Left lung (tissue), 4 donors: ENCODE measurements at regions not wholly inside any gene's neighbourhood (a gene's known extent, or its start where the extent isn't known, plus 50 kb on each side); places are given as distances from the start of the nearest gene placed in this dataset.

ENCODE experiments used
- ATAC-seq: fragments of 200-7000 bp; cut with Tn5 transposase; one replicate; pipeline ENCODE4 v1.9.1; 2020; ENCODE audit warnings: moderate library complexity
- DNase-seq, 4 donors: peaks; one replicate each; pipeline ENCODE4 v3.0.0-alpha.2; 2013 to 2020
- H3K27ac ChIP-seq, 2 donors: fragments of 200-600 bp; sonication (generic) in 1 of 2; one replicate each; pipeline versions ENCODE4 v1.5.0 to v1.8.0; 2020 to 2021
- H3K27me3 ChIP-seq, 2 donors: fragments of 200-600 bp; sonication (generic) in 1 of 2; one replicate each; pipeline versions ENCODE4 v1.5.0 to v1.8.0; 2020 to 2021
- H3K36me3 ChIP-seq, 2 donors: fragments of 200-600 bp; sonication (generic) in 1 of 2; one replicate each; pipeline versions ENCODE4 v1.5.0 to v1.8.0; 2020 to 2021
- H3K4me1 ChIP-seq, 2 donors: fragments of 200-600 bp; one replicate each; pipeline ENCODE4 v1.8.0; 2021
- H3K4me3 ChIP-seq, 2 donors: fragments of 200-600 bp; sonication (generic) in 1 of 2; one replicate each; pipeline versions ENCODE4 v1.5.0 to v1.8.0; 2020 to 2021; ENCODE audit warnings: mild to moderate bottlenecking in 1 of 2
- H3K9me3 ChIP-seq, 2 donors: fragments of 200-600 bp; sonication (generic) in 1 of 2; one replicate each; pipeline versions ENCODE4 v1.5.0 to v1.8.0; 2020 to 2021
- CTCF ChIP-seq, 2 donors: fragments of 200-600 bp; sonication (generic) in 1 of 2; IDR thresholded peaks; one replicate each; pipeline versions ENCODE4 v1.5.0 to v1.8.0; 2021; ENCODE audit warnings: antibody characterized with exemption in 2 of 2
- intact Hi-C, 2 donors: fragments of 100-400 bp; cut with DNase I; formaldehyde crosslinking; loops; one replicate each; pipeline versions ENCODE4 v1.11.2 to v1.14.2; 2022
- donor health status: DM: no; HTN: yes; CAD: no.
- donor health status: DM: no; HTN: no; CAD: no.

GRCh38 chr6:95784869-95785268, 207.5 kb downstream of the MANEA start:
- Histone ChIP-seq H3K36me3 (no peaks in the 10 kb centered on the region), H3K4me3 (no peak overlapping the region), H3K4me1 (no peaks in the 10 kb centered on the region), H3K27me3 (no peaks in the 10 kb centered on the region), H3K9me3 (no peaks in the 10 kb centered on the region), H3K27ac (no peak overlapping the region)
- no peak for TF ChIP-seq CTCF (IDR thresholded peaks at IDR 0.05)
- DNase-seq (no peak), ATAC-seq (no peak)
- intact Hi-C loops: no loop called here

- H3K36me3 ChIP-seq: no peaks in the 10 kb centered on the region
- no peak overlapping the region for H3K27ac ChIP-seq
- no peaks in the 10 kb centered on the region for H3K27me3 ChIP-seq
- DNase-seq: no peak
- H3K4me1 ChIP-seq: no peaks in the 10 kb centered on the region
- ATAC-seq: no peak
- TF ChIP-seq CTCF (IDR thresholded peaks at IDR 0.05): no peak
- H3K9me3 ChIP-seq: no peaks in the 10 kb centered on the region
- intact Hi-C loops: no loop called here
- no peak overlapping the region for H3K4me3 ChIP-seq
Observed at GRCh38 chr6:95785785-95786184, 208.4 kb downstream of the MANEA start.

GRCh38 chr6:95786802-95787201, 209.5 kb downstream of the MANEA start:
- ATAC-seq (no peak), DNase-seq (no peak)
- Histone ChIP-seq H3K27me3 (no peaks in the 10 kb centered on the region), H3K36me3 (no peaks in the 10 kb centered on the region), H3K4me1 (no peaks in the 10 kb centered on the region), H3K9me3 (no peaks in the 10 kb centered on the region), H3K4me3 (no peak overlapping the region), H3K27ac (no peak overlapping the region)
- intact Hi-C loops: no loop called here
- TF ChIP-seq CTCF (IDR thresholded peaks at IDR 0.05): no peak

GRCh38 chr6:95790787-95791186, 213.5 kb downstream of the MANEA start:
- Histone ChIP-seq H3K9me3 (no peaks in the 10 kb centered on the region), H3K27ac (no peak overlapping the region), H3K27me3 (no peaks in the 10 kb centered on the region), H3K36me3 (no peaks in the 10 kb centered on the region), H3K4me1 (no peaks in the 10 kb centered on the region), H3K4me3 (no peak overlapping the region)
- TF ChIP-seq CTCF (IDR thresholded peaks at IDR 0.05): no peak
- ATAC-seq: no peak
- DNase-seq: no peak
- intact Hi-C loops: no loop called here

- intact Hi-C loops: no loop called here
- no peak overlapping the region for H3K27ac ChIP-seq
Observed at GRCh38 chr6:95794749-95795148, 217.4 kb downstream of the MANEA start.

More at GRCh38 chr6:95794749-95795148, 217.4 kb downstream of the MANEA start:
- ATAC-seq (no peak), DNase-seq (no peak)
- TF ChIP-seq CTCF (IDR thresholded peaks at IDR 0.05): no peak
- Histone ChIP-seq H3K27me3 (no peaks in the 10 kb centered on the region), H3K4me3 (no peak overlapping the region), H3K9me3 (no peaks in the 10 kb centered on the region), H3K36me3 (no peaks in the 10 kb centered on the region), H3K4me1 (no peaks in the 10 kb centered on the region)
